BLaER1 (cell line): ENCODE measurements at regions not wholly inside any gene's neighbourhood (a gene's known extent, or its start where the extent isn't known, plus 50 kb on each side); places are given as distances from the start of the nearest gene placed in this dataset.
A peak's percentile ranks its signal among the peaks of the same experiment; 100 is the strongest.
"Not testable (repeated sequence)": the region's sequence is repeated elsewhere in the genome, so short reads cannot be mapped to it uniquely, and the experiment has no call there.

Experiments used
- H3K27ac ChIP-seq: shearing (Covaris generic); formaldehyde crosslinking; 2 replicates; pipeline ENCODE4 v1.8.1; 2022
- H3K27me3 ChIP-seq: shearing (Covaris generic); formaldehyde crosslinking; 2 replicates; pipeline ENCODE4 v1.8.1; 2022
- H3K36me3 ChIP-seq: shearing (Covaris generic); formaldehyde crosslinking; 2 replicates; pipeline ENCODE4 v1.8.1; 2022
- H3K4me1 ChIP-seq: shearing (Covaris generic); formaldehyde crosslinking; 2 replicates; pipeline ENCODE4 v1.8.1; 2022
- H3K4me2 ChIP-seq: shearing (Covaris generic); formaldehyde crosslinking; 2 replicates; pipeline ENCODE4 v1.8.1; 2022
- H3K4me3 ChIP-seq: shearing (Covaris generic); formaldehyde crosslinking; 2 replicates; pipeline ENCODE4 v1.8.1; 2022
- H3K9ac ChIP-seq: shearing (Covaris generic); formaldehyde crosslinking; 2 replicates; pipeline ENCODE4 v1.8.1; 2022
- H3K9me3 ChIP-seq: shearing (Covaris generic); formaldehyde crosslinking; 2 replicates; pipeline ENCODE4 v1.8.1; 2022
- H4K20me1 ChIP-seq: shearing (Covaris generic); formaldehyde crosslinking; 2 replicates; pipeline ENCODE4 v1.8.1; 2022
- Cebpa-rat ChIP-seq: shearing (Covaris generic); IDR thresholded peaks from 2 replicates; pipeline ENCODE4 v1.8.1; 2022

GRCh38 chr3:35275768-35276167 is 363.6 kb upstream of the ARPP21 start:
- H3K27ac ChIP-seq: no peak overlapping the region
- no peak overlapping the region for H3K9ac ChIP-seq
- peaks cover 17% of the 10 kb centered on the region for H3K9me3 ChIP-seq
- H3K27me3 ChIP-seq: no peaks in the 10 kb centered on the region
- H3K36me3 ChIP-seq: no peaks in the 10 kb centered on the region
- H3K4me1 ChIP-seq: no peaks in the 10 kb centered on the region
- no peak for TF ChIP-seq Cebpa-rat
- no peak overlapping the region for H3K4me3 ChIP-seq
- H3K4me2 ChIP-seq: no peak overlapping the region
- no peaks in the 10 kb centered on the region for H4K20me1 ChIP-seq

GRCh38 chr3:35276568-35276967 is 362.8 kb upstream of the ARPP21 start:
- H3K4me2 ChIP-seq: no peak overlapping the region
- peaks cover 17% of the 10 kb centered on the region for H3K9me3 ChIP-seq
- H4K20me1 ChIP-seq: no peaks in the 10 kb centered on the region
- no peak overlapping the region for H3K27ac ChIP-seq
- H3K36me3 ChIP-seq: no peaks in the 10 kb centered on the region
- no peak overlapping the region for H3K9ac ChIP-seq
- TF ChIP-seq Cebpa-rat: no peak
- no peaks in the 10 kb centered on the region for H3K4me1 ChIP-seq
- no peak overlapping the region for H3K4me3 ChIP-seq
- no peaks in the 10 kb centered on the region for H3K27me3 ChIP-seq

- H3K4me3 ChIP-seq: no peak overlapping the region
- no peak overlapping the region for H3K9ac ChIP-seq
Observed at GRCh38 chr3:35291471-35292236, 347.7 kb upstream of the ARPP21 start.

GRCh38 chr3:35292568-35292967 is 346.8 kb upstream of the ARPP21 start:
- H3K4me2 ChIP-seq: no peak overlapping the region
- no peak overlapping the region for H3K27ac ChIP-seq
- no peak for TF ChIP-seq Cebpa-rat
- no peaks in the 10 kb centered on the region for H3K9me3 ChIP-seq
- no peak overlapping the region for H3K9ac ChIP-seq
- H3K4me1 ChIP-seq: peaks cover 26% of the 10 kb centered on the region
- no peaks in the 10 kb centered on the region for H3K27me3 ChIP-seq
- no peaks in the 10 kb centered on the region for H3K36me3 ChIP-seq
- H3K4me3 ChIP-seq: no peak overlapping the region
- H4K20me1 ChIP-seq: no peaks in the 10 kb centered on the region

More at GRCh38 chr3:35291471-35292236, 347.7 kb upstream of the ARPP21 start:
- Histone ChIP-seq H3K27me3 (no peaks in the 10 kb centered on the region), H3K4me1 (peaks cover 17% of the 10 kb centered on the region), H3K27ac (no peak overlapping the region), H3K9me3 (no peaks in the 10 kb centered on the region), H3K4me2 (no peak overlapping the region), H4K20me1 (no peaks in the 10 kb centered on the region), H3K36me3 (no peaks in the 10 kb centered on the region)
- TF ChIP-seq Cebpa-rat: no peak

GRCh38 chr3:35295906-35296305 is 343.4 kb upstream of the ARPP21 start:
- Histone ChIP-seq H3K4me3 (no peak overlapping the region), H3K4me2 (peak overlapping the region; percentile 56), H3K27me3 (no peaks in the 10 kb centered on the region), H4K20me1 (no peaks in the 10 kb centered on the region), H3K9ac (no peak overlapping the region), H3K4me1 (peaks cover 31% of the 10 kb centered on the region), H3K27ac (peak overlapping the region; percentile 52), H3K9me3 (no peaks in the 10 kb centered on the region), H3K36me3 (no peaks in the 10 kb centered on the region)
- no peak for TF ChIP-seq Cebpa-rat

- Histone ChIP-seq H3K27me3 (no peaks in the 10 kb centered on the region), H3K36me3 (no peaks in the 10 kb centered on the region), H4K20me1 (no peaks in the 10 kb centered on the region), H3K27ac (peak overlapping the region; percentile 52), H3K9me3 (no peaks in the 10 kb centered on the region), H3K4me2 (peak overlapping the region; percentile 56), H3K4me1 (peaks cover 31% of the 10 kb centered on the region), H3K4me3 (no peak overlapping the region), H3K9ac (no peak overlapping the region)
- TF ChIP-seq Cebpa-rat: peak; percentile 92
Observed at GRCh38 chr3:35296533-35296932, 342.8 kb upstream of the ARPP21 start.

- H3K36me3 ChIP-seq, H4K20me1 ChIP-seq, H3K27me3 ChIP-seq, H3K9ac ChIP-seq, H3K9me3 ChIP-seq, H3K4me3 ChIP-seq: not testable (repeated sequence)
- peak overlapping the region; percentile 56 for H3K4me2 ChIP-seq
- peaks cover 31% of the 10 kb centered on the region for H3K4me1 ChIP-seq
- peak overlapping the region; percentile 52 for H3K27ac ChIP-seq
Observed at GRCh38 chr3:35296944-35297343, 342.4 kb upstream of the ARPP21 start.

- TF ChIP-seq Cebpa-rat: no peak
- Histone ChIP-seq H3K27me3 (no peaks in the 10 kb centered on the region), H3K36me3 (no peaks in the 10 kb centered on the region), H3K9ac (no peak overlapping the region), H3K27ac (no peak overlapping the region), H3K4me3 (no peak overlapping the region), H3K9me3 (no peaks in the 10 kb centered on the region), H4K20me1 (no peaks in the 10 kb centered on the region), H3K4me1 (peaks cover 8% of the 10 kb centered on the region; the same call in 1 of the 2 replicates), H3K4me2 (no peak overlapping the region)
Observed at GRCh38 chr3:35305406-35305805, 333.9 kb upstream of the ARPP21 start.

GRCh38 chr3:35307296-35307695 is 332.0 kb upstream of the ARPP21 start:
- no peaks in the 10 kb centered on the region for H3K27me3 ChIP-seq
- no peaks in the 10 kb centered on the region for H3K36me3 ChIP-seq
- H3K9ac ChIP-seq: no peak overlapping the region
- no peak overlapping the region for H3K4me3 ChIP-seq
- peaks cover 9% of the 10 kb centered on the region; the same call in 1 of the 2 replicates for H3K4me1 ChIP-seq
- no peak overlapping the region for H3K4me2 ChIP-seq
- no peak for TF ChIP-seq Cebpa-rat
- H3K27ac ChIP-seq: no peak overlapping the region
- no peaks in the 10 kb centered on the region for H3K9me3 ChIP-seq
- no peaks in the 10 kb centered on the region for H4K20me1 ChIP-seq

GRCh38 chr3:35316841-35317240 is 322.5 kb upstream of the ARPP21 start:
- Histone ChIP-seq H3K4me1 (peaks cover 38% of the 10 kb centered on the region), H3K27ac (peak overlapping the region; percentile 24; the same call in 1 of the 2 replicates), H3K4me2 (peak overlapping the region; percentile 73), H3K4me3 (peak overlapping the region; percentile 39; the same call in 1 of the 2 replicates)
- not testable (repeated sequence) for H3K9ac ChIP-seq, H4K20me1 ChIP-seq, H3K9me3 ChIP-seq, H3K27me3 ChIP-seq, H3K36me3 ChIP-seq
